GM19043 (cell line): ENCODE measurements at regions not wholly inside any gene's neighbourhood (a gene's known extent, or its start where the extent isn't known, plus 50 kb on each side); places are given as distances from the start of the nearest gene placed in this dataset.
A peak's percentile ranks its signal among the peaks of the same experiment; 100 is the strongest.

Source experiments
- ATAC-seq: cut with Tn5 transposase; IDR thresholded peaks from one replicate; pipeline ENCODE4 v1.9.1; 2021; ENCODE audit warnings: low read depth; ENCODE audit not compliant: unreplicated experiment

GRCh38 chr3:72355168-72355567 lies 493.1 kb downstream of the SHQ1 start:
- no peak for ATAC-seq

- ATAC-seq = no peak
Measured at GRCh38 chr3:72354486-72354885, 493.8 kb downstream of the SHQ1 start.

GRCh38 chr3:72353236-72354128 lies 494.8 kb downstream of the SHQ1 start:
- no peak for ATAC-seq

- no peak for ATAC-seq
Measured at GRCh38 chr3:72352176-72352575, 496.1 kb downstream of the SHQ1 start.

GRCh38 chr3:72351536-72351935 lies 496.7 kb downstream of the SHQ1 start:
- ATAC-seq = no peak

GRCh38 chr3:72350761-72351505 lies 497.3 kb downstream of the SHQ1 start:
- ATAC-seq = no peak

GRCh38 chr3:72348357-72348756 lies 499.9 kb downstream of the SHQ1 start:
- no peak for ATAC-seq

- peak; percentile 46 for ATAC-seq
Measured at GRCh38 chr3:72347819-72348319, 500.4 kb downstream of the SHQ1 start.

GRCh38 chr3:72346526-72346926 lies 501.7 kb downstream of the SHQ1 start:
- peak; percentile 61 for ATAC-seq

- ATAC-seq = no peak
Measured at GRCh38 chr3:72345980-72346379, 502.3 kb downstream of the SHQ1 start.

GRCh38 chr3:72345237-72345878 lies 502.9 kb downstream of the SHQ1 start:
- ATAC-seq = no peak

GRCh38 chr3:72344647-72345046 lies 503.6 kb downstream of the SHQ1 start:
- no peak for ATAC-seq

- no peak for ATAC-seq
Measured at GRCh38 chr3:72344236-72344635, 504.0 kb downstream of the SHQ1 start.

- ATAC-seq = no peak
Measured at GRCh38 chr3:72343078-72343477, 505.2 kb downstream of the SHQ1 start.

- ATAC-seq = no peak
Measured at GRCh38 chr3:72342450-72342849, 505.8 kb downstream of the SHQ1 start.

- ATAC-seq = no peak
Measured at GRCh38 chr3:72341920-72342319, 506.3 kb downstream of the SHQ1 start.

GRCh38 chr3:72341380-72341770 lies 506.9 kb downstream of the SHQ1 start:
- no peak for ATAC-seq

- no peak for ATAC-seq
Measured at GRCh38 chr3:72340476-72341379, 507.5 kb downstream of the SHQ1 start.

GRCh38 chr3:72340056-72340455 lies 508.2 kb downstream of the SHQ1 start:
- no peak for ATAC-seq

GRCh38 chr3:72339670-72340030 lies 508.6 kb downstream of the SHQ1 start:
- no peak for ATAC-seq
